H1 (cell line): ENCODE measurements at regions not wholly inside any gene's neighbourhood (a gene's known extent, or its start where the extent isn't known, plus 50 kb on each side); places are given as distances from the start of the nearest gene placed in this dataset.

Experiments
- CTCF ChIA-PET: fragments of 300-600 bp; sonication (Branson Sonifier 250); formaldehyde crosslinking; loops from one replicate; lab custom pipeline; 2021; ENCODE audit not compliant: partially characterized antibody; lab: Charles Lee
- POLR2A ChIA-PET: fragments of 300-600 bp; sonication (Branson Sonifier 250); formaldehyde crosslinking; loops from one replicate; lab custom pipeline; 2021; ENCODE audit warnings: inconsistent platforms; ENCODE audit not compliant: partially characterized antibody; lab: Charles Lee
- DNase-seq, 2 experiments: peaks; one replicate each; pipeline versions ENCODE4 v3.0.0 to v3.0.0-alpha.2; 2010 to 2022; ENCODE audit warnings: low spot score in 2 of 2, low read depth in 1 of 2, mixed read lengths in 1 of 2
- FAIRE-seq: peaks from 2 replicates; lab custom pipeline; 2011; peaks lifted over from hg19 to GRCh38; lab: Jason Lieb, UNC
- H2AFZ ChIP-seq: 2 replicates; pipeline ENCODE4 v1.8.1; 2012; ENCODE audit warnings: low read length, inconsistent platforms
- H2AK5ac ChIP-seq: 2 replicates; pipeline ENCODE4 v1.6.1; 2013; ENCODE audit warnings: low read depth, low read length
- H2BK120ac ChIP-seq: replicated peaks from 2 replicates; pipeline ENCODE3; 2013; ENCODE audit warnings: low read depth, low read length, inconsistent platforms
- H2BK12ac ChIP-seq: 2 replicates; pipeline ENCODE4 v1.6.1; 2013; ENCODE audit warnings: low read depth, low read length
- H2BK15ac ChIP-seq: 2 replicates; pipeline ENCODE4 v1.6.1; 2013; ENCODE audit warnings: low read length
- H2BK20ac ChIP-seq: 2 replicates; pipeline ENCODE4 v1.6.1; 2013; ENCODE audit warnings: low read length
- H2BK5ac ChIP-seq: 2 replicates; pipeline ENCODE4 v1.6.1; 2013; ENCODE audit warnings: low read depth, low read length
- H3K14ac ChIP-seq: 2 replicates; pipeline ENCODE4 v1.6.1; 2013; ENCODE audit warnings: inconsistent platforms; ENCODE audit not compliant: insufficient read length
- H3K18ac ChIP-seq: 2 replicates; pipeline ENCODE4 v1.6.1; 2013; ENCODE audit warnings: low read length; ENCODE audit errors: extremely low read depth
- H3K23ac ChIP-seq: 2 replicates; pipeline ENCODE4 v1.6.1; 2013; ENCODE audit warnings: inconsistent platforms; ENCODE audit not compliant: insufficient read length
- H3K23me2 ChIP-seq: 2 replicates; pipeline ENCODE4 v1.6.1; 2013; ENCODE audit warnings: low read depth, low read length
- H3K27ac ChIP-seq: 2 replicates; pipeline ENCODE4 v1.6.1; 2011; ENCODE audit warnings: low read depth, low read length, inconsistent platforms
- H3K27me3 ChIP-seq, 4 experiments: replicated peaks in 1 of 4; 1 replicate in 1 of 4; 2 replicates in 3 of 4; pipeline versions ENCODE4 v1.6.1 to v1.8.1; 2011 to 2013; ENCODE audit warnings: low read length in 3 of 4, mild to moderate bottlenecking in 3 of 4, inconsistent platforms in 2 of 4, mixed read lengths in 2 of 4, moderate library complexity in 1 of 4; ENCODE audit not compliant: control insufficient read depth in 3 of 4, insufficient read depth in 3 of 4; ENCODE audit errors: extremely low read depth in 1 of 4
- H3K36me3 ChIP-seq, 4 experiments: 2 replicates each; pipeline versions ENCODE4 v1.6.1 to v1.8.1; 2011 to 2013; ENCODE audit warnings: mild to moderate bottlenecking in 4 of 4, low read length in 3 of 4, moderate library complexity in 2 of 4, control low read depth in 1 of 4, inconsistent platforms in 1 of 4; ENCODE audit not compliant: insufficient read depth in 4 of 4, control insufficient read depth in 2 of 4
- H3K4ac ChIP-seq: replicated peaks from 2 replicates; pipeline ENCODE3; 2013; ENCODE audit warnings: low read length, low read depth, mixed read lengths, inconsistent platforms; ENCODE audit not compliant: insufficient read length
- H3K4me1 ChIP-seq, 4 experiments: replicated peaks in 1 of 4; 1 replicate in 1 of 4; 2 replicates in 3 of 4; pipeline versions ENCODE4 v1.6.1 to v1.8.1; 2011 to 2013; ENCODE audit warnings: low read length in 3 of 4, inconsistent platforms in 2 of 4, mixed read lengths in 1 of 4; ENCODE audit not compliant: insufficient read depth in 4 of 4, control insufficient read depth in 3 of 4
- H3K4me2 ChIP-seq, 2 experiments: 2 replicates each; pipeline versions ENCODE4 v1.6.1 to v1.8.1; 2011 to 2013; ENCODE audit warnings: low read depth in 2 of 2, low read length in 2 of 2, control low read depth in 1 of 2, inconsistent platforms in 1 of 2, mild to moderate bottlenecking in 1 of 2; ENCODE audit not compliant: insufficient read depth in 1 of 2
- H3K4me3 ChIP-seq, 4 experiments: fragments of 200-600, 300-600 bp in 1 of 4; sonication (generic), shearing (Covaris generic), sonication (Bioruptor Twin) in 1 of 4; 2 replicates each; pipeline versions ENCODE4 v1.5.1 to v1.8.1; 2011 to 2016; ENCODE audit warnings: low read length in 4 of 4, low read depth in 3 of 4, control low read depth in 2 of 4, inconsistent platforms in 2 of 4, mild to moderate bottlenecking in 2 of 4, mixed read lengths in 1 of 4, moderate library complexity in 1 of 4; ENCODE audit not compliant: insufficient read depth in 2 of 4; ENCODE audit errors: extremely low read depth in 1 of 4
- H3K56ac ChIP-seq: replicated peaks from 2 replicates; pipeline ENCODE3; 2013; ENCODE audit warnings: low read depth, mild to moderate bottlenecking, mixed read lengths, low read length, inconsistent platforms; ENCODE audit not compliant: insufficient read length
- H3K79me1 ChIP-seq: 2 replicates; pipeline ENCODE4 v1.6.1; 2013; ENCODE audit warnings: low read depth, low read length, control low read depth
- H3K79me2 ChIP-seq, 2 experiments: 2 replicates each; pipeline versions ENCODE4 v1.6.1 to v1.8.1; 2012 to 2013; ENCODE audit warnings: low read length in 2 of 2, mild to moderate bottlenecking in 2 of 2, inconsistent platforms in 1 of 2; ENCODE audit not compliant: insufficient read depth in 2 of 2, control insufficient read depth in 1 of 2
- H3K9ac ChIP-seq, 4 experiments: replicated peaks in 1 of 4; 1 replicate in 1 of 4; 2 replicates in 3 of 4; pipeline versions ENCODE4 v1.6.1 to v1.8.1; 2011 to 2013; ENCODE audit warnings: low read depth in 3 of 4, low read length in 3 of 4, control low read depth in 2 of 4, mild to moderate bottlenecking in 2 of 4, moderate library complexity in 2 of 4, inconsistent platforms in 1 of 4; ENCODE audit errors: extremely low read depth in 1 of 4
- H3K9me3 ChIP-seq, 2 experiments: 2 replicates each; pipeline versions ENCODE4 v1.6.1 to v1.8.1; 2012 to 2013; ENCODE audit warnings: mild to moderate bottlenecking in 2 of 2, moderate library complexity in 2 of 2, control low read depth in 1 of 2, inconsistent platforms in 1 of 2, low read depth in 1 of 2, low read length in 1 of 2, mixed read lengths in 1 of 2; ENCODE audit not compliant: insufficient read depth in 2 of 2
- H4K20me1 ChIP-seq, 2 experiments: replicated peaks in 1 of 2; 2 replicates each; pipeline versions ENCODE3 to v1.8.1; 2011 to 2013; ENCODE audit warnings: inconsistent platforms in 2 of 2, low read length in 2 of 2, mild to moderate bottlenecking in 1 of 2; ENCODE audit not compliant: insufficient read depth in 2 of 2, control insufficient read depth in 1 of 2
- H4K5ac ChIP-seq: 2 replicates; pipeline ENCODE4 v1.6.1; 2013; ENCODE audit warnings: low read length, low read depth, mixed read lengths, inconsistent platforms; ENCODE audit not compliant: insufficient read length
- H4K8ac ChIP-seq: 2 replicates; pipeline ENCODE4 v1.8.0; 2013; ENCODE audit warnings: mild to moderate bottlenecking, moderate library complexity, low read length, inconsistent platforms; ENCODE audit not compliant: insufficient read depth; ENCODE audit errors: extremely low read depth
- H4K91ac ChIP-seq: replicated peaks from 2 replicates; pipeline ENCODE3; 2013; ENCODE audit warnings: low read length, mixed read lengths, inconsistent platforms; ENCODE audit not compliant: insufficient read length
- WGBS, 2 experiments: shearing (Covaris generic) in 1 of 2; methylation state at CpG; one replicate each; pipeline versions ENCODE4 v1.1.6 to v1.1.7; 2013 to 2015; ENCODE audit warnings: low lambda C conversion rate in 2 of 2, mixed read lengths in 2 of 2, inconsistent platforms in 1 of 2, low coverage in 1 of 2, missing lambda C conversion rate in 1 of 2; ENCODE audit not compliant: insufficient replicate concordance in 2 of 2, insufficient coverage in 1 of 2, insufficient read length in 1 of 2; ENCODE audit errors: extremely low coverage in 1 of 2, missing lambda C conversion rate in 1 of 2; 5-methylcytosine and 5-hydroxymethylcytosine counted together

GRCh38 chr22:49643466-49643865 is 184.2 kb downstream of the BRD1 start:
- 93% methylated on average over 14 of the region's 16 CpGs; no CpG with 5 or more reads in 1 of the 2 experiments for WGBS, 2 experiments
- DNase-seq, result no peak
- no peaks in the 10 kb centered on the region for H3K27me3 ChIP-seq
- no peak overlapping the region for H2BK5ac ChIP-seq
- H3K4me3 ChIP-seq, result no peak overlapping the region
- peaks cover 9% of the 10 kb centered on the region; the same call in 1 of the 2 replicates for H3K23me2 ChIP-seq
- no peak overlapping the region for H2BK20ac ChIP-seq
- H3K4me2 ChIP-seq, result no peak overlapping the region
- H4K5ac ChIP-seq, result no peak overlapping the region
- no peak overlapping the region for H4K8ac ChIP-seq
- no peak overlapping the region for H2BK12ac ChIP-seq
- H3K27ac ChIP-seq, result no peak overlapping the region
- H3K79me2 ChIP-seq, result no peaks in the 10 kb centered on the region
- peaks cover 0 to 2% (median 0%) of the 10 kb centered on the region in 4 experiments; a peak in 1 of 7 replicates for H3K4me1 ChIP-seq
- ChIA-PET POLR2A (no interaction called here), CTCF (interaction anchor here (0.8 to 1.8 kb wide), 3 partner anchors 11 to 356 kb away, joined by 3 to 4 read pairs (median 3); no protein-coding TSS in a partner anchor)
- no peak overlapping the region for H4K91ac ChIP-seq
- no peak overlapping the region for H2AFZ ChIP-seq
- H3K14ac ChIP-seq, result no peak overlapping the region
- H3K18ac ChIP-seq, result no peak overlapping the region
- no peak overlapping the region for H2AK5ac ChIP-seq
- no peak overlapping the region for H3K23ac ChIP-seq
- no peaks in the 10 kb centered on the region for H3K9me3 ChIP-seq
- H3K9ac ChIP-seq, result no peak overlapping the region
- no peak for FAIRE-seq
- H2BK15ac ChIP-seq, result no peak overlapping the region
- peaks cover 0 to 3% of the 10 kb centered on the region in 2 experiments for H4K20me1 ChIP-seq
- no peak overlapping the region for H3K56ac ChIP-seq
- H3K4ac ChIP-seq, result no peak overlapping the region
- H2BK120ac ChIP-seq, result no peak overlapping the region
- H3K36me3 ChIP-seq, result no peaks in the 10 kb centered on the region
- no peaks in the 10 kb centered on the region; the same call in 1 of the 2 replicates for H3K79me1 ChIP-seq
